ENCODE measurements at regions not wholly inside any gene's neighbourhood (a gene's known extent, or its start where the extent isn't known, plus 50 kb on each side); places are given as distances from the start of the nearest gene placed in this dataset.

GRCh38 chr15:25525741-25526140 lies 86.9 kb upstream of the UBE3A start:
- Histone ChIP-seq H3K79me2 (no peaks in the 10 kb centered on the region), H3K27me3 (ENCODE audit: control insufficient read depth, insufficient read depth, low read length) (no peaks in the 10 kb centered on the region), H3K36me3 (ENCODE audit: control insufficient read depth, insufficient read depth, low read length) (no peaks in the 10 kb centered on the region), H3K4me1 (no peaks in the 10 kb centered on the region), H2AFZ (no peak overlapping the region), H3K9ac (no peak overlapping the region), H3K9me3 (ENCODE audit: control insufficient read depth, low read length) (no peaks in the 10 kb centered on the region), H3K4me3 (ENCODE audit: low read depth, low read length) (no peak overlapping the region), H3K27ac (no peak overlapping the region), H3K4me2 (ENCODE audit: low read length) (no peak overlapping the region)
- no peak for TF ChIP-seq CTCF (IDR thresholded peaks at IDR 0.05)

- Histone ChIP-seq H3K4me2 (ENCODE audit: low read length) (no peak overlapping the region), H3K27ac (no peak overlapping the region), H3K9ac (no peak overlapping the region), H3K36me3 (ENCODE audit: control insufficient read depth, insufficient read depth, low read length) (no peaks in the 10 kb centered on the region), H3K9me3 (ENCODE audit: control insufficient read depth, low read length) (no peaks in the 10 kb centered on the region), H3K4me1 (no peaks in the 10 kb centered on the region), H3K27me3 (ENCODE audit: control insufficient read depth, insufficient read depth, low read length) (no peaks in the 10 kb centered on the region), H2AFZ (no peak overlapping the region), H3K79me2 (no peaks in the 10 kb centered on the region), H3K4me3 (ENCODE audit: low read depth, low read length) (no peak overlapping the region)
- no peak for TF ChIP-seq CTCF (IDR thresholded peaks at IDR 0.05)
Measured at GRCh38 chr15:25515633-25516032, 76.8 kb upstream of the UBE3A start.

GRCh38 chr15:25514522-25514921 lies 75.7 kb upstream of the UBE3A start:
- H3K79me2 ChIP-seq = no peaks in the 10 kb centered on the region
- no peak overlapping the region for H3K9ac ChIP-seq
- TF ChIP-seq CTCF (IDR thresholded peaks at IDR 0.05) = no peak
- no peaks in the 10 kb centered on the region for H3K9me3 ChIP-seq (ENCODE audit: control insufficient read depth, low read length)
- H2AFZ ChIP-seq = no peak overlapping the region
- no peak overlapping the region for H3K27ac ChIP-seq
- H3K36me3 ChIP-seq (ENCODE audit: control insufficient read depth, insufficient read depth, low read length) = no peaks in the 10 kb centered on the region
- H3K4me2 ChIP-seq (ENCODE audit: low read length) = no peak overlapping the region
- H3K27me3 ChIP-seq (ENCODE audit: control insufficient read depth, insufficient read depth, low read length) = no peaks in the 10 kb centered on the region
- no peaks in the 10 kb centered on the region for H3K4me1 ChIP-seq
- no peak overlapping the region for H3K4me3 ChIP-seq (ENCODE audit: low read depth, low read length)

- Histone ChIP-seq H3K4me3 (ENCODE audit: low read depth, low read length) (no peak overlapping the region), H3K27me3 (ENCODE audit: control insufficient read depth, insufficient read depth, low read length) (no peaks in the 10 kb centered on the region), H3K4me2 (ENCODE audit: low read length) (no peak overlapping the region), H2AFZ (no peak overlapping the region), H3K9ac (no peak overlapping the region), H3K27ac (no peak overlapping the region), H3K79me2 (no peaks in the 10 kb centered on the region), H3K9me3 (ENCODE audit: control insufficient read depth, low read length) (no peaks in the 10 kb centered on the region), H3K4me1 (no peaks in the 10 kb centered on the region), H3K36me3 (ENCODE audit: control insufficient read depth, insufficient read depth, low read length) (no peaks in the 10 kb centered on the region)
- TF ChIP-seq CTCF (IDR thresholded peaks at IDR 0.05) = no peak
Measured at GRCh38 chr15:25512957-25513356, 74.1 kb upstream of the UBE3A start.

GRCh38 chr15:25510146-25510545 lies 71.3 kb upstream of the UBE3A start:
- no peak overlapping the region for H3K27ac ChIP-seq
- no peaks in the 10 kb centered on the region for H3K36me3 ChIP-seq (ENCODE audit: control insufficient read depth, insufficient read depth, low read length)
- H3K9me3 ChIP-seq (ENCODE audit: control insufficient read depth, low read length) = no peaks in the 10 kb centered on the region
- H3K4me3 ChIP-seq (ENCODE audit: low read depth, low read length) = no peak overlapping the region
- TF ChIP-seq CTCF (IDR thresholded peaks at IDR 0.05) = no peak
- no peaks in the 10 kb centered on the region for H3K79me2 ChIP-seq
- H3K4me1 ChIP-seq = no peaks in the 10 kb centered on the region
- H3K9ac ChIP-seq = no peak overlapping the region
- no peaks in the 10 kb centered on the region for H3K27me3 ChIP-seq (ENCODE audit: control insufficient read depth, insufficient read depth, low read length)
- no peak overlapping the region for H2AFZ ChIP-seq
- no peak overlapping the region for H3K4me2 ChIP-seq (ENCODE audit: low read length)
